Uterus (tissue), 3 donors: ENCODE measurements at regions not wholly inside any gene's neighbourhood (a gene's known extent, or its start where the extent isn't known, plus 50 kb on each side); places are given as distances from the start of the nearest gene placed in this dataset.
A peak's percentile ranks its signal among the peaks of the same experiment; 100 is the strongest.
"Not testable (repeated sequence)": the region's sequence is repeated elsewhere in the genome, so short reads cannot be mapped to it uniquely, and the experiment has no call there.

Source experiments
- DNase-seq, 2 donors: peaks; one replicate each; pipeline ENCODE4 v3.0.0-alpha.2; 2019 to 2020
- H3K27ac ChIP-seq, 2 donors: fragments of 200-600 bp; sonication (generic); 1 replicate in 1 of 2; 2 replicates in 1 of 2; pipeline ENCODE4 v1.5.1; 2016 to 2018
- H3K27me3 ChIP-seq, 2 donors: fragments of 200-600 bp; sonication (generic); one replicate each; pipeline ENCODE4 v1.5.1; 2018 to 2019; ENCODE audit warnings: control low read depth in 1 of 2
- H3K36me3 ChIP-seq, 2 donors: fragments of 200-600 bp; sonication (generic); one replicate each; pipeline ENCODE4 v1.5.1; 2019; ENCODE audit warnings: control low read depth in 1 of 2
- H3K4me1 ChIP-seq, 2 donors: fragments of 200-600 bp; sonication (generic); one replicate each; pipeline ENCODE4 v1.5.1; 2018 to 2019; ENCODE audit warnings: control low read depth in 1 of 2
- H3K4me3 ChIP-seq, 2 donors: fragments of 200-600 bp; sonication (generic); 1 replicate in 1 of 2; 2 replicates in 1 of 2; pipeline ENCODE4 v1.5.1; 2018 to 2019; ENCODE audit warnings: mild to moderate bottlenecking in 1 of 2
- H3K9me3 ChIP-seq, 2 donors: fragments of 200-600 bp; sonication (generic); one replicate each; pipeline ENCODE4 v1.5.1; 2019; ENCODE audit warnings: control low read depth in 1 of 2
- POLR2A ChIP-seq, 2 donors: fragments of 450-650 bp; IDR thresholded peaks; one replicate each; pipeline ENCODE4 v1.6.1; 2016; ENCODE audit warnings: antibody characterized with exemption in 2 of 2, mild to moderate bottlenecking in 1 of 2, moderate library complexity in 1 of 2
- intact Hi-C: fragments of 100-400 bp; cut with DNase I; formaldehyde crosslinking; loops from one replicate; pipeline ENCODE4 v1.15.1; 2023; ENCODE audit warnings: low total_unique reads
- TF ChIP-seq, protein P1 (sequence below), 4 experiments: fragments of 200-600 bp in 2 of 4; fragments of 450-650 bp in 2 of 4; sonication (generic) in 2 of 4; IDR thresholded peaks; one replicate each; pipeline ENCODE4 v1.5.1; 2016 to 2019; ENCODE audit warnings: antibody characterized with exemption in 4 of 4, mild to moderate bottlenecking in 2 of 4, moderate library complexity in 1 of 4
- donor health status: DM: yes; HTN: yes; CAD: no.

DNA sequence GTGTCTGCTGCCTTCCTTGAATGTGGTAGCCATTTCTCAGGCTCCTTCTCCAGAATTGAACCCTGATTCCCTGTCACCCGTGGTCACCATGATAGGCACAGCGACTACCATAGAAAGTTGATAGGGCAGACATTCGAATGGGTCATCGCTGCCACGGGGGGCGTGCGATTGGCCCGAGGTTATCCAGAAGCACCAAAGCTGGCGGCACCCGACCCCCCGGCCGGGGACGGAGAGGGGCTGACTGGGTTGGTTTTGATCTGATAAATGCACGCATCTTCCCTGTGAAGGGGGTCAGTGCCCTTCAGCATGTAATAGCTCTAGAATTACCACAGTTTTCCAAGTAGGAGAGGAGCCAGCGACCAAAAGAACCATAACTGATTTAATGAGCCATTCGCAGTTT lies 94.0 kb upstream of the ANKRD30BL start:
- intact Hi-C loops = no loop called here
- peaks cover 0 to 7% of the 10 kb centered on the region in 2 donors for H3K27me3 ChIP-seq

DNA sequence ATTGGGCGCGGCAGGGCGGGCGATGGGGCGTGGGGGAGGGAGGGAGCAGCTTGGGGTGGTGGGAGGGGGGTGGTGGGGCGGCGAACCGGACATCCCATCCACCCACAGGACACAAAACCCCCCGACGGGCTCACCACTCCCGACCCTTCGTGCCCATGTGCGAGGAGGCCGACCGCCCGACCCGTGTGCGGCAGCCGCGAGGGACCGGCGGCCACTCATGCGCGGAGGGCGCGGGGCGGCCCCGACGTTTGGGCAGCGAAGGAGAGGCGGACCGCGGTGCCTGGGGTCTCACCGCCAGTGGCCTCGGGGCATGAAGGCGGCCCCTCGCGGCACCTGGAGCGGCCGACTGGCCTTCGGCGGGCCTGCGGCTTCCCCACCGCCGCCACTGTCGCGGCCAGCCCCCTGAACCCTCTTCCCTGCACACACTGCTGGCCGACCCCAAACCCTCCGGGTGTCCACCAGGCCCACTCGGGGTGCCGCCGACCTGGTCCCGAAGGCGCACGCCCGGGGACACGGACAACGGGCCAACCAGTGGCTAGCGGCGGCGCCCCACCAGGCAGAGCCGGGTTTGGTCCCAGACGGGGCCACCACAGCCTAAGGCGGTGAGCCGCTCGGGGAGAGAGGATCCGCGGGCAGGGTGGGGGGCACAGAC lies 94.6 kb upstream of the ANKRD30BL start:
- no peak for TF ChIP-seq POLR2A (IDR thresholded peaks at IDR 0.05)
- TF ChIP-seq, protein P1, sequence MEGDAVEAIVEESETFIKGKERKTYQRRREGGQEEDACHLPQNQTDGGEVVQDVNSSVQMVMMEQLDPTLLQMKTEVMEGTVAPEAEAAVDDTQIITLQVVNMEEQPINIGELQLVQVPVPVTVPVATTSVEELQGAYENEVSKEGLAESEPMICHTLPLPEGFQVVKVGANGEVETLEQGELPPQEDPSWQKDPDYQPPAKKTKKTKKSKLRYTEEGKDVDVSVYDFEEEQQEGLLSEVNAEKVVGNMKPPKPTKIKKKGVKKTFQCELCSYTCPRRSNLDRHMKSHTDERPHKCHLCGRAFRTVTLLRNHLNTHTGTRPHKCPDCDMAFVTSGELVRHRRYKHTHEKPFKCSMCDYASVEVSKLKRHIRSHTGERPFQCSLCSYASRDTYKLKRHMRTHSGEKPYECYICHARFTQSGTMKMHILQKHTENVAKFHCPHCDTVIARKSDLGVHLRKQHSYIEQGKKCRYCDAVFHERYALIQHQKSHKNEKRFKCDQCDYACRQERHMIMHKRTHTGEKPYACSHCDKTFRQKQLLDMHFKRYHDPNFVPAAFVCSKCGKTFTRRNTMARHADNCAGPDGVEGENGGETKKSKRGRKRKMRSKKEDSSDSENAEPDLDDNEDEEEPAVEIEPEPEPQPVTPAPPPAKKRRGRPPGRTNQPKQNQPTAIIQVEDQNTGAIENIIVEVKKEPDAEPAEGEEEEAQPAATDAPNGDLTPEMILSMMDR (IDR thresholded peaks at IDR 0.05) = no peak
- Histone ChIP-seq H3K27ac (no peak overlapping the region), H3K9me3 (peaks cover 0 to 2% of the 10 kb centered on the region in 2 donors), H3K4me1 (peaks cover 0 to 4% of the 10 kb centered on the region in 2 donors), H3K36me3 (no peaks in the 10 kb centered on the region), H3K4me3 (no peak overlapping the region), H3K27me3 (peaks cover 0 to 7% of the 10 kb centered on the region in 2 donors)
- intact Hi-C loops = no loop called here
- no peak for DNase-seq

More for the DNA sequence above, 94.0 kb upstream of the ANKRD30BL start:
- Histone ChIP-seq H3K9me3 (peaks cover 0 to 2% of the 10 kb centered on the region in 2 donors), H3K36me3 (no peaks in the 10 kb centered on the region), H3K27ac (no peak overlapping the region), H3K4me1 (peaks cover 0 to 4% of the 10 kb centered on the region in 2 donors), H3K4me3 (no peak overlapping the region)
- TF ChIP-seq, protein P1 (IDR thresholded peaks at IDR 0.05) = no peak
- TF ChIP-seq POLR2A (IDR thresholded peaks at IDR 0.05) = no peak
- DNase-seq = no peak

DNA sequence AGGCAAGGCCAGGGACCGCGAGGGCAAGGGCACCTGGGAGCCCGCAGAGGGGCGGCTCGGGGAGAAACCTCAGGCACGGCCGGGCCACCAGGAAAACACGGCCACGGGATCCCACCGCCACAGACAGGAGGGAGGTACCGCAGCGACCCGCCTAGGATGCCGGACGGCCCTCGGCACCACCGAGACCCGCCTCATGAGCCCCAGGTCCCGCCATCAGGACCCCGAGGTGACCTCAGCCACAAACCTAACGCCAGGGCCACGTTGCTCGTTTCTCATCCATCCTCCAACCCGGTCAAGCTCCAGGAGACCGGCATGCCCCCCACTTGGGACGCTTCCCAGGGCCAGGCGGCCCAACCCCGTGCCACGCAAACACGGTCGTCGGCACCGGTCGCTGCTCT lies 95.2 kb upstream of the ANKRD30BL start:
- H3K27ac ChIP-seq, H3K9me3 ChIP-seq, H3K4me1 ChIP-seq, intact Hi-C loops, H3K4me3 ChIP-seq, DNase-seq, H3K36me3 ChIP-seq, H3K27me3 ChIP-seq: not testable (repeated sequence)

DNA sequence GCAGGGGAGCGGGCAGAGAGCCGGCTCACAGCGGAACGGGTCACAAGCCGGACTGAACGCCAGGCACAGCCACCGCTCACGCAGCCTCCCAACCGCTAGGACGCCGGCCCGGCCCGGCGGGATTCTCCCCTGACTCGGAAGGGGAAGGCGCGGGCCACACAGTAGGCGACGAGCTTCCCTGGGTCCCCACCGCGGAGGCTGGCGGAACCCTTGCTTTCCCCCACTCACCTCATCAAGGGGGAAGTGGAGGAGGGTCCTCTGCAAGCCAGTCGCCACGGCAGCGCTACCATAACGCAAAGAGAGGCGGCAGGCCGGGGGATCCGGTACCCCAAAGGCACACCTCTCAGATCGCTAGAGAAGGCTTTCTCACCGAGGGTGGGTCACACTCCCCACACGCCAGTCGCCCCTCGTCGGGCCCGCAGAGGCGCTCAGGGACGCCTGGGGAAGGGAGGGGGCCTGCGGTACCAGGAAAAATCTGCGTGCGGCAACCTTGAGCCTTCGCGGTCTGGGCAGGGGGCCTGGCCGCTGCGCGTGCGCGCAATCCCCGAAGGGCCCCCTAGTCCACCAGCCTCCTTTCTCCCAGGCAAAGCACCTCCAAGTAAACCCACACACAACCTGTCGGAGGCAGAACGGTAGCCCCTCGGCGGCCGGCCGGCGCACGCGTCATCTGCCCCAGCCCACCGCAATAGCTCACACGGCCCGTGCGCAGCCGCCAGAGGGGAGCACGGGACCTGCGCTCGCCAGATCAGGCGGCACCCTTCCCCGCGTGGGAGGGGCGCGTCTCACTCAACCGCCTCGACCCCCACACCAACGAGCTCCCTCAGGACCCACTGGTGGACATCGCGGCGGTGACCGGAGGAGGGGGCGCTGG lies 95.8 kb upstream of the ANKRD30BL start:
- H3K27ac ChIP-seq, H3K36me3 ChIP-seq, H3K4me1 ChIP-seq, H3K4me3 ChIP-seq, intact Hi-C loops, H3K9me3 ChIP-seq, H3K27me3 ChIP-seq, DNase-seq: not testable (repeated sequence)

DNA sequence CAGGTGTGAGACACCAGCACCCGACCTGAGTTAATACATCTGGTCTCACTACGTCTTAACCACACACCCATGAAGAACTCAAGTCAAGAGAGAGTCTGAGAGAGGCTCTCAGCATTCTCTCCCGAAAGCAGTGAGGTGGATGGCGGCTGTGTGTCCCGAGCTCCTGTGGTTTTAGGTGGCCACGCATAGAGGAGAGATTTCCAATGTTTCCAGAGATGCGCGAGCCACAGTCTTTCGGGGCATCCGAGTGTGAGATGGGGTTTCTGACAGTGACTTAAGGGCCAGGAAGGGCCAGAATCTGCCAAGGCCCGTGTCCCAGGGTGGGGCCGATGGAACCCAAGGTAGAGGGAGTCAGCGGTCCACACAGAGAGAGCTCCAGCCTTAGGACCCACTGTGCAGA lies 97.5 kb upstream of the ANKRD30BL start:
- H3K9me3 ChIP-seq, H3K27me3 ChIP-seq, H3K36me3 ChIP-seq, DNase-seq, H3K27ac ChIP-seq, H3K4me3 ChIP-seq, H3K4me1 ChIP-seq, intact Hi-C loops: not testable (repeated sequence)

DNA sequence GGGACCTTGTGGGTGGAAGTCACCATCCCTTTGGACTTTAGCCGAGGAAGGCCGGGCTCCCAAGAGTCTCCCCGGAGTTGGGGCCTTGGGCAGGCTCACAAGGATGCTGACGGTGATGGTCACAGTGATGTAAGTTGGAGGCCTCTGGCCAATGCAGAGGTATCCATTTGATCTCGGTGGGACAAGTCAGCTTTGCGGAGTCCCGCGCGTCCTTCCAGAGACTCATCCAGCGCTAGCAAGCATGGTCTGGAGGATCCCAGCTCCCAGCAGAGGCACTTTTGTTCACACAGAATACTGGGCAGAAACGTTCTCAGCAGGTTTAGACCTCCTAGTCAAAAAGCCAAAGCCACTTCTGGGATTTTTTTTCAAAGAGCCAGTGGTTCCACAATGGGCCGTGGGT lies 103.8 kb upstream of the ANKRD30BL start:
- H3K27ac ChIP-seq, H3K27me3 ChIP-seq, DNase-seq, H3K4me1 ChIP-seq, H3K4me3 ChIP-seq, intact Hi-C loops, H3K36me3 ChIP-seq, H3K9me3 ChIP-seq: not testable (repeated sequence)

DNA sequence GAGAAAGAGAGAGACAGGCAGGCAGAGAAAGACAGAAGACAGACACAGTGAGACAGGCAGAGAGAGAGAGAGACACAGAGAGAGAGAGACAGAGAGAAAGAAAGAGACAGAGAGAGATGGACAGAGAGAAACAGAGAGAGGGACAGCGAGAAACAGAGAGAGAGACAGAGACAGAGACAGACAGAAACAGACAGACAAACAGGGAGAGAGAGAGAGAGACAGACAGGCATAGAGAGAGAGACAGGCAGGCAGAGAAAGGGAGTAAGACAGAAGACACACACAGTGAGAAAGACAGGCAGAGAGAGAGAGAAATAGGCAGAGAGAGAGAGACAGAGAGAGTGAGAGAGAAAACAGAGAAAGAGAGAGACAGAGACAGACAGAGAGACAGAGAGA lies 105.3 kb upstream of the ANKRD30BL start:
- Histone ChIP-seq H3K4me1 (no peaks in the 10 kb centered on the region), H3K9me3 (no peaks in the 10 kb centered on the region), H3K4me3 (no peak overlapping the region), H3K27me3 (no peaks in the 10 kb centered on the region), H3K27ac (peak overlapping the region; percentile 35 to 43), H3K36me3 (no peaks in the 10 kb centered on the region)
- no peak for DNase-seq
- intact Hi-C loops = no loop called here
- no peak for TF ChIP-seq POLR2A (IDR thresholded peaks at IDR 0.05)
- TF ChIP-seq, protein P1 (IDR thresholded peaks at IDR 0.05) = no peak

DNA sequence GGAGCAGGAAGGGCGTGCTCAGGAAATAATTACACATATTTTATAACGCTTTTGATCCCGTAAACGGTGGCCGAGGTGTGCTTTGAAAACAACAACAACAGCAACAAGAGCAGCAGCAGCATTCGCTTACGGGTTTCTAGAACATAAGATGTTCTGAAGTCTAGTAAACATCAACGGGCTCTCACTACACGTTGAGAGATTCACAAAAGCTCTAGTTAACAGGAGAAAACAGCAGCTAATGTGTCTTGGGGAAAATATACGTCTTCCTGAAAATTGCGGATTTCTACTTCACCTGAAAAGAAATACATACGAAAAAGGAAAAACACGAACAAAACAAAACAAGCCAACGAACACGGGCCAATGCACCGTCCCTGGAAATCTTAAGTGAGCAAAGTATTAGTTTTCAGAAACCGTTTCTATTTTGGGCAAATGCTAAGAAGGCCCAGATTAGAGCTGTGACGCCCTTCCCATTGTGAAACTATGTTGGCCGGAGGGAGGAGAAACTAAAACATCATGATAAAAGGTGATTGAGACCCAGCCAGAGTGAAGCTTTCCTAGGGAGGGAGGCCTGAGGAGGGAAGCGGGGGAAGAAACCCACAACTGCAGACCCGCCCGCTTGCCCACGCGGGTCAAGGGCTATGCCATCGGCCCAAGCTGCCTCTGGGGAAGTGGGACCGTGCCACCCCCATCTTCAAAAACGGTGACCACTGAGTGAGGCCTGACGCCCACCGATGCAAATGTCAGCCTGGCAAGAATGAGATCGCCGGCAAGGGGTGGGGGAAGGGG lies 105.9 kb upstream of the ANKRD30BL start:
- intact Hi-C loops, H3K4me1 ChIP-seq: not testable (repeated sequence)

More for the DNA sequence above, 105.9 kb upstream of the ANKRD30BL start:
- H3K9me3 ChIP-seq, H3K36me3 ChIP-seq, H3K27me3 ChIP-seq: not testable (repeated sequence)
- H3K4me3 ChIP-seq = peak overlapping the region; percentile 3 to 28
- peak overlapping the region; percentile 35 to 43 for H3K27ac ChIP-seq
- DNase-seq = peak; percentile 27 to 56
